Gastroesophageal sphincter (tissue), 2 donors: ENCODE measurements at regions not wholly inside any gene's neighbourhood (a gene's known extent, or its start where the extent isn't known, plus 50 kb on each side); places are given as distances from the start of the nearest gene placed in this dataset.

ENCODE experiments used
- EP300 ChIP-seq: sonication (generic); formaldehyde crosslinking; IDR thresholded peaks from one replicate; pipeline ENCODE4 v1.6.1; 2017; ENCODE audit warnings: antibody characterized with exemption, mild to moderate bottlenecking
- POLR2AphosphoS5 ChIP-seq: sonication (generic); formaldehyde crosslinking; IDR thresholded peaks from one replicate; pipeline ENCODE4 v1.6.1; 2017; ENCODE audit warnings: antibody characterized with exemption

GRCh38 chr19:29067831-29068230 is 145.1 kb downstream of the UQCRFS1 start:
- TF ChIP-seq POLR2AphosphoS5 (no peak), EP300 (no peak)
